ENCODE measurements at regions not wholly inside any gene's neighbourhood (a gene's known extent, or its start where the extent isn't known, plus 50 kb on each side); places are given as distances from the start of the nearest gene placed in this dataset.
A peak's percentile ranks its signal among the peaks of the same experiment; 100 is the strongest.

DNA sequence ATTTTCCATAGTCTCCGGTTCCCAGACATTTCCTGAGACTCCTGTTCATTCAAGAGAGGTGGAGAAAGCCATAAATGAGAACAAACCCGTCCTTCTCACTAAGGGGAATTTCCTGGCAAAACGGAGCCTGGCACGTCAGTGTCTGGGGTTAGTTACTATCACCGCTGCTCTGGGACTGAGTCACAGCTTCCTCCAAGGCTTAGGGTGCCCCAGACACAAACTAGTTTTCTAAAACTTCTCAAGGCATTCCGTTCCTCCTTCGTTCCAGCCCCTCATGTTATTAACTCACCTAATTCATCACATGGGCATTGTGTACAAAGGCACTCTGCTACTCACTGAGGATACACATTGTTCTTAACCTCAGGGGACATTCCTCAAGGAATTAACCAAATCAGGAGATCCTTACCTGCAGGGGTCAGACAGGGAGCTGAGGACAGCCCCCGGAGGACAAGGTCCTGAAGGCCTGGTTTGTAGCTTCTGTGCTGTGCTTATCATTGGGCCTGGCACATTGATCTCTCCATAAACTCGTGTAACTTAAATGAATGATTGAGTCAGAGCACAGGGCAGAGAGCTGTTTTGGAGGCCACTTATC, 103.0 kb upstream of the KLF6 start:
- no peak for TF ChIP-seq CTCF (IDR thresholded peaks at IDR 0.05; ENCODE audit: insufficient read depth in 1 of 2, low read depth in 1 of 2, low read length in 1 of 2, severe bottlenecking in 1 of 2, unreplicated experiment in 1 of 2)

DNA sequence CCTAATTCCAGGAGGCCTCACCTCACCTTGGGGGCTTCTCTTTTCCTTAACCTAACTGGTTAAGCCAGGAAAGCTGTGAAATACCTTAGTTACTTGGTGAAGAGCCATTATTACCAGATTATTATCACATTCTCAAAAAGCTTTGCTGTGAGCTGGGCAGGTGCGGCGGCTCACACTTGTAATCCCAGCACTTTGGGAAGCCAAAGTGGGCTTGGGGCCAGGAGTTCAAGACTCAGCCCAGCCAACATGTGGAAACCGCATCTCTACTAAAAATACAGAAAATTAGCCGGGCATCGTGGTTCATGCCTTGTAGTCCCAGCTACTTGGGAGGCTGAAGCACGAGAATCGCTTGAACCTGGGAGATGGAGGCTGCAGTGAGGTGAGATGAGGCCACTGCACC, 102.4 kb upstream of the KLF6 start:
- no peaks in the 10 kb centered on the region for H3K36me3 ChIP-seq (ENCODE audit: control insufficient read depth, insufficient read depth, low read length)
- POLR2A ChIA-PET: interaction anchor here (1.3 to 2.0 kb wide), 4 partner anchors 35 to 102 kb away, joined by 3 to 16 read pairs (median 8); partner anchors contain the start of gene KLF6
- intact Hi-C loops (cut with micrococcal nuclease; ENCODE audit: unreplicated experiment): loop anchor here (5.0 kb wide), 1 partner anchor 145 kb away; no protein-coding TSS in a partner anchor
- Mint-ChIP-seq H3K27me3 (ENCODE audit: insufficient read depth, unreplicated experiment) (no peaks in the 10 kb centered on the region), H3K4me1 (ENCODE audit: low read depth, unreplicated experiment) (peaks cover 61% of the 10 kb centered on the region), H3K4me3 (ENCODE audit: unreplicated experiment) (peak overlapping the region; percentile 63), H3K9me3 (ENCODE audit: unreplicated experiment) (peaks cover 2% of the 10 kb centered on the region), H3K36me3 (ENCODE audit: insufficient read depth, unreplicated experiment) (peaks cover 27% of the 10 kb centered on the region), H3K27ac (ENCODE audit: unreplicated experiment) (peak overlapping the region; percentile 96)
- H3K27me3 ChIP-seq (replicated peaks; ENCODE audit: control insufficient read depth, insufficient read depth, low read length): no peaks in the 10 kb centered on the region
- DNase-seq: peak in 1 of 2 experiments; percentile 26
- CTCF ChIA-PET: interaction anchor here (1.1 kb wide), 1 partner anchor 35 kb away, joined by 5 read pairs; no protein-coding TSS in a partner anchor
- H3K9me3 ChIP-seq: peaks cover 4% of the 10 kb centered on the region; the same call in 1 of the 2 replicates
- no peak for TF ChIP-seq CTCF (IDR thresholded peaks at IDR 0.05; ENCODE audit: insufficient read depth in 1 of 2, low read depth in 1 of 2, low read length in 1 of 2, severe bottlenecking in 1 of 2, unreplicated experiment in 1 of 2)
- no peak overlapping the region for H3K4me3 ChIP-seq (ENCODE audit: low read depth, low read length)
- peaks cover 73% of the 10 kb centered on the region for H3K4me1 ChIP-seq
- no TSS peak for BruUV-seq (replicated peaks)

More for the DNA sequence above, 103.0 kb upstream of the KLF6 start:
- peaks cover 27% of the 10 kb centered on the region for H3K36me3 Mint-ChIP-seq (ENCODE audit: insufficient read depth, unreplicated experiment)
- H3K4me1 Mint-ChIP-seq (ENCODE audit: low read depth, unreplicated experiment): peaks cover 61% of the 10 kb centered on the region
- Histone ChIP-seq H3K4me3 (ENCODE audit: low read depth, low read length) (no peak overlapping the region), H3K36me3 (ENCODE audit: control insufficient read depth, insufficient read depth, low read length) (no peaks in the 10 kb centered on the region), H3K27me3 (replicated peaks; ENCODE audit: control insufficient read depth, insufficient read depth, low read length) (no peaks in the 10 kb centered on the region), H3K9me3 (no peaks in the 10 kb centered on the region), H3K4me1 (peaks cover 70% of the 10 kb centered on the region)
- CTCF ChIA-PET: interaction anchor here (0.7 to 1.1 kb wide), 2 partner anchors 36 to 78 kb away, joined by 3 to 5 read pairs; no protein-coding TSS in a partner anchor
- no TSS peak for BruUV-seq (replicated peaks)
- peak overlapping the region; percentile 96 for H3K27ac Mint-ChIP-seq (ENCODE audit: unreplicated experiment)
- H3K4me3 Mint-ChIP-seq (ENCODE audit: unreplicated experiment): peak overlapping the region; percentile 63
- no peaks in the 10 kb centered on the region for H3K9me3 Mint-ChIP-seq (ENCODE audit: unreplicated experiment)
- no peaks in the 10 kb centered on the region for H3K27me3 Mint-ChIP-seq (ENCODE audit: insufficient read depth, unreplicated experiment)
- peak; percentile 77 to 89 for DNase-seq
- POLR2A ChIA-PET: interaction anchor here (1.0 to 2.0 kb wide), 4 partner anchors 36 to 103 kb away, joined by 3 to 11 read pairs (median 6); partner anchors contain the start of gene KLF6
- intact Hi-C loops (cut with micrococcal nuclease; ENCODE audit: unreplicated experiment): loop anchor here (1.0 to 5.0 kb wide), 3 partner anchors 63 to 146 kb away; no protein-coding TSS in a partner anchor

- Mint-ChIP-seq H3K27ac (ENCODE audit: unreplicated experiment) (peak overlapping the region; percentile 96), H3K27me3 (ENCODE audit: insufficient read depth, unreplicated experiment) (no peaks in the 10 kb centered on the region), H3K4me1 (ENCODE audit: low read depth, unreplicated experiment) (peaks cover 67% of the 10 kb centered on the region), H3K9me3 (ENCODE audit: unreplicated experiment) (peaks cover 9% of the 10 kb centered on the region), H3K4me3 (ENCODE audit: unreplicated experiment) (peak overlapping the region; percentile 63), H3K36me3 (ENCODE audit: insufficient read depth, unreplicated experiment) (peaks cover 31% of the 10 kb centered on the region)
- no peaks in the 10 kb centered on the region for H3K36me3 ChIP-seq (ENCODE audit: control insufficient read depth, insufficient read depth, low read length)
- peak; percentile 74 to 76 for DNase-seq
- H3K4me1 ChIP-seq: peaks cover 76% of the 10 kb centered on the region
- no TSS peak for BruUV-seq (replicated peaks)
- POLR2A ChIA-PET: interaction anchor here (0.9 to 2.0 kb wide), 4 partner anchors 35 to 147 kb away, joined by 3 to 16 read pairs (median 6); partner anchors contain the start of gene KLF6
- no peaks in the 10 kb centered on the region for H3K27me3 ChIP-seq (replicated peaks; ENCODE audit: control insufficient read depth, insufficient read depth, low read length)
- intact Hi-C loops (cut with micrococcal nuclease; ENCODE audit: unreplicated experiment): loop anchor here (1.0 to 5.0 kb wide), 2 partner anchors 34 to 144 kb away; no protein-coding TSS in a partner anchor
- TF ChIP-seq CTCF (IDR thresholded peaks at IDR 0.05; ENCODE audit: insufficient read depth in 1 of 2, low read depth in 1 of 2, low read length in 1 of 2, severe bottlenecking in 1 of 2, unreplicated experiment in 1 of 2): no peak
- peaks cover 10% of the 10 kb centered on the region; the same call in 1 of the 2 replicates for H3K9me3 ChIP-seq
- CTCF ChIA-PET: no interaction called here
- H3K4me3 ChIP-seq (ENCODE audit: low read depth, low read length): no peak overlapping the region
These were observed 101.7 kb upstream of the KLF6 start for GRCh38 chr10:3886641-3887251.
